GM13976 (cell line): ENCODE measurements at regions not wholly inside any gene's neighbourhood (a gene's known extent, or its start where the extent isn't known, plus 50 kb on each side); places are given as distances from the start of the nearest gene placed in this dataset.

Source experiments
- DNase-seq: peaks from one replicate; pipeline ENCODE4 v3.0.0; 2012; ENCODE audit warnings: low spot score
- in situ Hi-C: fragments of 300-500 bp; cut with MboI; formaldehyde crosslinking; loops from one replicate; pipeline ENCODE4 v1.12.0; 2022; ENCODE audit warnings: low sequenced_read_pairs, mixed read lengths, inconsistent platforms; ENCODE audit not compliant: unreplicated experiment
- TF ChIP-seq, protein P1 (sequence below): IDR thresholded peaks from 2 replicates; pipeline ENCODE4 v1.5.1; 2012; ENCODE audit warnings: borderline replicate concordance, mild to moderate bottlenecking; ENCODE audit not compliant: insufficient read depth; ENCODE audit errors: extremely low read depth, missing control alignments, control extremely low read depth

DNA sequence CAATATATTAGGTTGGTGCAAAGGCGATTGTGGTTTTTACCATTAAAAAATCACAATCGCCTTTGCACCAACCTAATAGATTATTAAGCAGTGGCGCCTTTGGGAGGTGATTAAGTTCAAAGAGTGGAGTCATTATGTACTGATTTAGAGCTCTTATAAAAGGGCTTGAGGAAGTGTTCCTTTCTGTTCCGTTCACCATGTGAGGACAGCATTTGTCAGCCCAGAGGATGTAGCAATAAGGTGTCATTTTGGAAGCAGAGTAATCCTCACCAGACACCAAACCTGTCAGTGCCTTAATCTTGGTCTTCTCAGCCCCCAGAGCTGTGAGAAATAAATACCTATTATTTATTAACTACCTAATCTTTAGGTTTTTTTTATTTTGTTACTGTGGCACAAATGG is 542.1 kb upstream of the MAN1A1 start:
- in situ Hi-C loops: no loop called here
- TF ChIP-seq, protein P1, sequence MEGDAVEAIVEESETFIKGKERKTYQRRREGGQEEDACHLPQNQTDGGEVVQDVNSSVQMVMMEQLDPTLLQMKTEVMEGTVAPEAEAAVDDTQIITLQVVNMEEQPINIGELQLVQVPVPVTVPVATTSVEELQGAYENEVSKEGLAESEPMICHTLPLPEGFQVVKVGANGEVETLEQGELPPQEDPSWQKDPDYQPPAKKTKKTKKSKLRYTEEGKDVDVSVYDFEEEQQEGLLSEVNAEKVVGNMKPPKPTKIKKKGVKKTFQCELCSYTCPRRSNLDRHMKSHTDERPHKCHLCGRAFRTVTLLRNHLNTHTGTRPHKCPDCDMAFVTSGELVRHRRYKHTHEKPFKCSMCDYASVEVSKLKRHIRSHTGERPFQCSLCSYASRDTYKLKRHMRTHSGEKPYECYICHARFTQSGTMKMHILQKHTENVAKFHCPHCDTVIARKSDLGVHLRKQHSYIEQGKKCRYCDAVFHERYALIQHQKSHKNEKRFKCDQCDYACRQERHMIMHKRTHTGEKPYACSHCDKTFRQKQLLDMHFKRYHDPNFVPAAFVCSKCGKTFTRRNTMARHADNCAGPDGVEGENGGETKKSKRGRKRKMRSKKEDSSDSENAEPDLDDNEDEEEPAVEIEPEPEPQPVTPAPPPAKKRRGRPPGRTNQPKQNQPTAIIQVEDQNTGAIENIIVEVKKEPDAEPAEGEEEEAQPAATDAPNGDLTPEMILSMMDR: no peak
- no peak for DNase-seq

DNA sequence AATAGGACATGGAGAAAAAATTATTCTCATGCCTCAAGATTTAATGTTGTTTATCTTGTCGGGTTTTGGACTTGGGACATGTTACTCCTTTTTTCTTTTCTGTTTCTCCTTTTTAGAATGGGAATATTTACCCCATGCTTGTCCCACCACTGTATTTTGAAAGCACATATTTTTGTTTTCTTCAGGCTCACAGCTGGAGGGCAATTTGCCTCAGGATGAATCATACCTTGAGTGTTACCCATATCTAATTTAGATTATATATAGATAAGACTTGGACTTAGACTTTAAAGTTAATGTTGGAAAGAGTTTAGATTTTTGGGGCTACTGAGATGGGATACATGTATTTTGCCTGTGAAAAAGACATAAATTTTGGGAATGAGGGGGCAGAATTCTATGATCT is 541.6 kb upstream of the MAN1A1 start:
- TF ChIP-seq, protein P1: no peak
- no peak for DNase-seq
- in situ Hi-C loops: no loop called here

DNA sequence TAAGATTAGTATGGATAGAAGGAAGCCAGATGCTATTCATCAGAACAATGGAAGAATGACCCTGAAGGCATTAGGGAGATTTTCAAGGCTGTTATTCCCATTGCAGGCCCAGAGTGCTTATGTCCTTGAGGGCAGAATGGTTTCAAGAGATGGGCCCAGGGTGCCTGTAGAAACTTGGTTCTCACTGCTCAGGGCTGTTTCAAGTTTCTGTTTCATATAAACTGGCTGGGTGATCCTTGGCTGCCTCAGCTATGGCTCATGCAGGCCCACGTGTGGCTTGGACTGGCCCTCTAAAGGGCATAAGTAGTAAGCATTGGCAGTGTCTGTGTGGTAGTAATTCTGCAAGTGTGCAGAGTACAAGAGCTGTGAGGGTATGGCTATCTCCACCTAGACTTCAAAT is 540.9 kb upstream of the MAN1A1 start:
- TF ChIP-seq, protein P1: no peak
- DNase-seq: no peak
- in situ Hi-C loops: no loop called here

DNA sequence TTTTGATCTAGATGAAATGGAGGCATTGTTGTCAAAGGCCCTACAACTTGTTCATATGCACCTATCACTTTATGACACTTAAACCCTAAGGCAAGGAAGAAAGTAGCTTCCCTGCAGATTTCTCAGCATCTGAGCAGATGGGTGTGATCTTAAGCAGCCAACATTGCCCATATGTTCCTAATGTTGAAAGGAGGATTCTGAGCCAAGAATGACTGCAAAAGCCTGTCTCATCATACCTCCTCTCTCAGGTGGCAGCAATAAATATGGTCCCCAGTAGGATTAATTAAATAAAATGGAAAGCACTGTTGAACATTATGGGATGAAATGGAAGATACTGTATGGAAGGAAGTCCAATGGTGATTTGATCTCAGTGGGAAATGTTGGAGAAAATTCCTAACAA is 538.1 kb upstream of the MAN1A1 start:
- TF ChIP-seq, protein P1: no peak
- DNase-seq: no peak
- in situ Hi-C loops: no loop called here

DNA sequence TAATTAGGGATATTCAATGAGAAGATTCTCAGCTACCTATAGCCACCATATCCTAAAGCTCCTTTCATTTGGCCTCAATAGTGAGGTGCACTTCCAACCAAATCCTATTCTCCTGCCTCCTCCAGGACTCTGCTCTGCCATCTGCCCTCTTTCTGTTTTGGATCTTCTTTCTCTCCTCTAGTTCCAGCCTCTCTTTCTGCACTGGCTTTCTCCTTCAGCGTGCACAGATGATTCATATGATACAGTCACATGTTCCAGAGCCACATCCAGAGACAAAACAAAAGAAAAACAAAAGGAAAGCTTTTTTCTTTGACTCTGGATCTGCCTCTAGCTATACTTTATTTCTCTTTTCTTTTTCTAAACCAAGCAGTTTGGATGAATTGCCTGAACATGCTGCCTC is 531.9 kb upstream of the MAN1A1 start:
- TF ChIP-seq, protein P1: no peak
- in situ Hi-C loops: no loop called here
- no peak for DNase-seq

DNA sequence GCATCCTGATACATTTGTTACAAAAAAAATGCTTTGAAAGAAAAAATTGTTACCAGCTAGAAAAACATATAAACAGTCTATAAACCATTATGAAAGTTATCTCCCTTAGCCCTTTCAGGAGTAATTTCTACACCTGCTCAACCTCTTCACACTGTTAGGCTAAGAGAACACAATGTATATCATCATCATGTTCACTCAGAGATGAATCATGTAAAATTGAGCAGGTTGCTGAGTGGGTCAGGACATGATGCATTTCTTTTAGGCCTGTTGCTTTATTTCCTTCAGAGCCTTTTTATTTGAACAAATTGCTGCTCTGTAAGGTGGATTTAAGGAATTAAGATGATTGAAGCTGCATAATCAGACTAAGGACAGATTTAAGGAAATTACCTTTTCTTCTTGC is 531.3 kb upstream of the MAN1A1 start:
- in situ Hi-C loops: no loop called here
- TF ChIP-seq, protein P1: no peak
- no peak for DNase-seq

DNA sequence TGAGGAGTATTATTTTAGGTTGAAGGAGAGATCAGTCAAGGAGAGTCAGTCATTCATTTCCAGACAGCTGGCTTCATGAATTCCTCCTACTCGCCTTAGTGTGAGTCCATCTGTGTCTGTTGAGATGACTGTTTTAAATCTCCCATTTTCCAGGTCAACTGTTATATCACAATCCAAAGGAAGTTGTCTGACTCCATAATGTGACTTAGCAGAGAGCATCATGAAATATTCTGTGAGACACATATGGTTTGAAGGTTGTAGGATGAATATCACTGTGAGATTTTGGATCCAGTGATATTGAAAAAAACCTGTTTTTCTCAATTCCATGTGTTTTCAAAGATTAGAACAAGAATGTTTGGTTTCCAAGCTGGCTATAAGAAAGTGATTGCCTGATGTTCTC is 530.2 kb upstream of the MAN1A1 start:
- in situ Hi-C loops: no loop called here
- TF ChIP-seq, protein P1: no peak
- no peak for DNase-seq
